ENCODE measurements at regions not wholly inside any gene's neighbourhood (a gene's known extent, or its start where the extent isn't known, plus 50 kb on each side); places are given as distances from the start of the nearest gene placed in this dataset.

- Histone ChIP-seq H3K9me3 (ENCODE audit: control insufficient read depth, insufficient read depth, low read length) (no peaks in the 10 kb centered on the region), H3K36me3 (ENCODE audit: control insufficient read depth, insufficient read depth, low read length) (no peaks in the 10 kb centered on the region), H3K4me3 (ENCODE audit: low read depth, low read length) (no peak overlapping the region), H3K4me1 (ENCODE audit: control insufficient read depth, insufficient read depth, low read length) (peaks cover 16% of the 10 kb centered on the region), H3K9ac (ENCODE audit: low read depth, low read length) (no peak overlapping the region), H3K27me3 (ENCODE audit: control insufficient read depth, insufficient read depth, low read length) (peaks cover 91% of the 10 kb centered on the region)
These were observed 79.7 kb upstream of the FOXP4 start for GRCh38 chr6:41466437-41466990.

GRCh38 chr6:41467061-41467460 is 79.1 kb upstream of the FOXP4 start:
- Histone ChIP-seq H3K36me3 (ENCODE audit: control insufficient read depth, insufficient read depth, low read length) (no peaks in the 10 kb centered on the region), H3K9ac (ENCODE audit: low read depth, low read length) (no peak overlapping the region), H3K27me3 (ENCODE audit: control insufficient read depth, insufficient read depth, low read length) (peaks cover 91% of the 10 kb centered on the region), H3K9me3 (ENCODE audit: control insufficient read depth, insufficient read depth, low read length) (no peaks in the 10 kb centered on the region), H3K4me1 (ENCODE audit: control insufficient read depth, insufficient read depth, low read length) (peaks cover 20% of the 10 kb centered on the region), H3K4me3 (ENCODE audit: low read depth, low read length) (no peak overlapping the region)

GRCh38 chr6:41467627-41468404 is 78.4 kb upstream of the FOXP4 start:
- Histone ChIP-seq H3K27me3 (ENCODE audit: control insufficient read depth, insufficient read depth, low read length) (peaks cover 91% of the 10 kb centered on the region), H3K9me3 (ENCODE audit: control insufficient read depth, insufficient read depth, low read length) (no peaks in the 10 kb centered on the region), H3K4me1 (ENCODE audit: control insufficient read depth, insufficient read depth, low read length) (peaks cover 22% of the 10 kb centered on the region), H3K4me3 (ENCODE audit: low read depth, low read length) (no peak overlapping the region), H3K36me3 (ENCODE audit: control insufficient read depth, insufficient read depth, low read length) (no peaks in the 10 kb centered on the region), H3K9ac (ENCODE audit: low read depth, low read length) (no peak overlapping the region)

- H3K4me3 ChIP-seq (ENCODE audit: low read depth, low read length), result peak overlapping the region; percentile 54
- peaks cover 16% of the 10 kb centered on the region for H3K4me1 ChIP-seq (ENCODE audit: control insufficient read depth, insufficient read depth, low read length)
- no peaks in the 10 kb centered on the region for H3K9me3 ChIP-seq (ENCODE audit: control insufficient read depth, insufficient read depth, low read length)
- peaks cover 93% of the 10 kb centered on the region for H3K27me3 ChIP-seq (ENCODE audit: control insufficient read depth, insufficient read depth, low read length)
- H3K9ac ChIP-seq (ENCODE audit: low read depth, low read length), result no peak overlapping the region
- H3K36me3 ChIP-seq (ENCODE audit: control insufficient read depth, insufficient read depth, low read length), result no peaks in the 10 kb centered on the region
These were observed 76.8 kb upstream of the FOXP4 start for GRCh38 chr6:41469156-41470028.

- Histone ChIP-seq H3K27me3 (ENCODE audit: control insufficient read depth, insufficient read depth, low read length) (peaks cover 95% of the 10 kb centered on the region), H3K9ac (ENCODE audit: low read depth, low read length) (no peak overlapping the region), H3K9me3 (ENCODE audit: control insufficient read depth, insufficient read depth, low read length) (no peaks in the 10 kb centered on the region), H3K4me3 (ENCODE audit: low read depth, low read length) (peak overlapping the region; percentile 54), H3K4me1 (ENCODE audit: control insufficient read depth, insufficient read depth, low read length) (peaks cover 16% of the 10 kb centered on the region), H3K36me3 (ENCODE audit: control insufficient read depth, insufficient read depth, low read length) (no peaks in the 10 kb centered on the region)
These were observed 76.2 kb upstream of the FOXP4 start for GRCh38 chr6:41470029-41470330.

GRCh38 chr6:41470331-41471063 is 75.7 kb upstream of the FOXP4 start:
- peaks cover 95% of the 10 kb centered on the region for H3K27me3 ChIP-seq (ENCODE audit: control insufficient read depth, insufficient read depth, low read length)
- H3K4me1 ChIP-seq (ENCODE audit: control insufficient read depth, insufficient read depth, low read length), result peaks cover 16% of the 10 kb centered on the region
- no peaks in the 10 kb centered on the region for H3K9me3 ChIP-seq (ENCODE audit: control insufficient read depth, insufficient read depth, low read length)
- H3K9ac ChIP-seq (ENCODE audit: low read depth, low read length), result no peak overlapping the region
- H3K36me3 ChIP-seq (ENCODE audit: control insufficient read depth, insufficient read depth, low read length), result no peaks in the 10 kb centered on the region
- H3K4me3 ChIP-seq (ENCODE audit: low read depth, low read length), result peak overlapping the region; percentile 54

GRCh38 chr6:41471064-41471895 is 74.9 kb upstream of the FOXP4 start:
- peak overlapping the region; percentile 54 for H3K4me3 ChIP-seq (ENCODE audit: low read depth, low read length)

GRCh38 chr6:41474213-41474933 is 71.8 kb upstream of the FOXP4 start:
- H3K36me3 ChIP-seq (ENCODE audit: control insufficient read depth, insufficient read depth, low read length), result no peaks in the 10 kb centered on the region
- peaks cover 88% of the 10 kb centered on the region for H3K27me3 ChIP-seq (ENCODE audit: control insufficient read depth, insufficient read depth, low read length)
- H3K4me1 ChIP-seq (ENCODE audit: control insufficient read depth, insufficient read depth, low read length), result peaks cover 16% of the 10 kb centered on the region
- H3K4me3 ChIP-seq (ENCODE audit: low read depth, low read length), result no peak overlapping the region
- no peaks in the 10 kb centered on the region for H3K9me3 ChIP-seq (ENCODE audit: control insufficient read depth, insufficient read depth, low read length)
- no peak overlapping the region for H3K9ac ChIP-seq (ENCODE audit: low read depth, low read length)

More at GRCh38 chr6:41471064-41471895, 74.9 kb upstream of the FOXP4 start:
- Histone ChIP-seq H3K4me1 (ENCODE audit: control insufficient read depth, insufficient read depth, low read length) (peaks cover 16% of the 10 kb centered on the region), H3K9ac (ENCODE audit: low read depth, low read length) (no peak overlapping the region), H3K36me3 (ENCODE audit: control insufficient read depth, insufficient read depth, low read length) (no peaks in the 10 kb centered on the region), H3K27me3 (ENCODE audit: control insufficient read depth, insufficient read depth, low read length) (peaks cover 96% of the 10 kb centered on the region), H3K9me3 (ENCODE audit: control insufficient read depth, insufficient read depth, low read length) (no peaks in the 10 kb centered on the region)

GRCh38 chr6:41475164-41475563 is 71.0 kb upstream of the FOXP4 start:
- H3K9ac ChIP-seq (ENCODE audit: low read depth, low read length), result no peak overlapping the region
- no peaks in the 10 kb centered on the region for H3K9me3 ChIP-seq (ENCODE audit: control insufficient read depth, insufficient read depth, low read length)
- peaks cover 16% of the 10 kb centered on the region for H3K4me1 ChIP-seq (ENCODE audit: control insufficient read depth, insufficient read depth, low read length)
- no peaks in the 10 kb centered on the region for H3K36me3 ChIP-seq (ENCODE audit: control insufficient read depth, insufficient read depth, low read length)
- H3K27me3 ChIP-seq (ENCODE audit: control insufficient read depth, insufficient read depth, low read length), result peaks cover 80% of the 10 kb centered on the region
- H3K4me3 ChIP-seq (ENCODE audit: low read depth, low read length), result no peak overlapping the region

- no peak overlapping the region for H3K9ac ChIP-seq (ENCODE audit: low read depth, low read length)
- H3K4me1 ChIP-seq (ENCODE audit: control insufficient read depth, insufficient read depth, low read length), result peaks cover 16% of the 10 kb centered on the region
- peaks cover 73% of the 10 kb centered on the region for H3K27me3 ChIP-seq (ENCODE audit: control insufficient read depth, insufficient read depth, low read length)
- H3K9me3 ChIP-seq (ENCODE audit: control insufficient read depth, insufficient read depth, low read length), result no peaks in the 10 kb centered on the region
- H3K4me3 ChIP-seq (ENCODE audit: low read depth, low read length), result no peak overlapping the region
- H3K36me3 ChIP-seq (ENCODE audit: control insufficient read depth, insufficient read depth, low read length), result no peaks in the 10 kb centered on the region
These were observed 70.3 kb upstream of the FOXP4 start for GRCh38 chr6:41475737-41476357.

Data from iPS-15b (cell line).